ENCODE measurements at regions not wholly inside any gene's neighbourhood (a gene's known extent, or its start where the extent isn't known, plus 50 kb on each side); places are given as distances from the start of the nearest gene placed in this dataset.

DNA sequence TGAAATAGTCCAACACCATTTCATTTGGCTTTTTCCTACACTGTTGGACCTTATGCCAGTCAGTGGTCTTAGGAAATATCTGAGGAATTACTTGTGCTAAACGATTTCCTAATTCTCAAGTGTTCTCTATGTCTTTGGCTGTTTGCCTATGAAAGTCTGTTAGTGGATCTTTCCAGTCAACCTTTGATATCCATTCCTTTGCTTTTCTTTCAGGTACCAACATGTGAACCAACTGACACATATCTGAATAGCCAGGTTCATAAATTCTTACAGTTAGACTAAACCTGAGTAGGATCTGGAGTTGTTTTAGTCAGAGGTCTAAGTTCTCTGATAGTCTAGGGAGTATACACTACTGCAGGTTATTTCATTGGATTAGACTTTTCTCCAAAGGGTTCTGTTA, 343.5 kb upstream of the LRRC3B start:
- TF ChIP-seq POLR2A (IDR thresholded peaks at IDR 0.05; ENCODE audit: low read depth, low read length), result no peak
- no peak for TF ChIP-seq PAX5 (IDR thresholded peaks at IDR 0.05; ENCODE audit: insufficient read depth, low read length, severe bottlenecking)
- no peak for TF ChIP-seq POLR2AphosphoS5 (IDR thresholded peaks at IDR 0.05; ENCODE audit: low read depth, low read length)
- no peak for TF ChIP-seq TAF1 (IDR thresholded peaks at IDR 0.05; ENCODE audit: low read depth, low read length)
- TF ChIP-seq SPI1 (IDR thresholded peaks at IDR 0.05; ENCODE audit: low read depth, low read length), result no peak
- no peak for TF ChIP-seq POU2F2 (IDR thresholded peaks at IDR 0.05; ENCODE audit: low read depth, low read length)

All from GM12891 (cell line).